Sigmoid colon (tissue), 4 donors: ENCODE measurements at regions not wholly inside any gene's neighbourhood (a gene's known extent, or its start where the extent isn't known, plus 50 kb on each side); places are given as distances from the start of the nearest gene placed in this dataset.

Experiments used
- EP300 ChIP-seq, 4 donors: sonication (generic); formaldehyde crosslinking; IDR thresholded peaks; one replicate each; pipeline ENCODE4 v1.6.1; 2017; ENCODE audit warnings: antibody characterized with exemption in 4 of 4
- POLR2A ChIP-seq, 2 donors: fragments of 450-650 bp; IDR thresholded peaks; one replicate each; pipeline ENCODE4 v1.6.1; 2016; ENCODE audit warnings: antibody characterized with exemption in 2 of 2, mild to moderate bottlenecking in 2 of 2, moderate library complexity in 2 of 2
- POLR2AphosphoS5 ChIP-seq, 4 donors: sonication (generic); formaldehyde crosslinking; IDR thresholded peaks; one replicate each; pipeline ENCODE4 v1.6.1; 2017; ENCODE audit warnings: antibody characterized with exemption in 4 of 4
- TF ChIP-seq, protein P1 (sequence below), 4 experiments: fragments of 450-650 bp in 3 of 4; fragments of 200-600 bp in 1 of 4; IDR thresholded peaks; one replicate each; pipeline ENCODE4 v1.5.1; 2016 to 2019; ENCODE audit warnings: antibody characterized with exemption in 4 of 4, mild to moderate bottlenecking in 3 of 4, moderate library complexity in 2 of 4

DNA sequence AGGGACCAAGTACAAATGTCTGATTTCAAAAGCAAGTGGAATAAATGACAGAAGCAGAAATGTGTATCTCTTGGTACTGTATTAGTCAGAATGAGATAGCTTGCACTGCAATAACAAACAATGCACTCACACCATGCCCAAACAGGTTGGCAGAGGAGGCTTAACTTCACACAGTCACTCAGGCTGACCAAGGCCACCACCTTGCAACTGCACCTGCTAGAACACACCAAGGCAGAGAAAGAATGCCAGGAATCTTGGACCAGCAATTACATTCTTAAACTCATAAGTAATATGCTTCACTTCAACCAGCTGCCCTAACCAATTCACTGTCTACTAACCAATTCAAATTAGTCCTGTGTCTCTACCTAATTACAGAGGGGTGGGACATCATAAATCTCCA lies 378.3 kb downstream of the BCL11B start:
- TF ChIP-seq, protein P1, sequence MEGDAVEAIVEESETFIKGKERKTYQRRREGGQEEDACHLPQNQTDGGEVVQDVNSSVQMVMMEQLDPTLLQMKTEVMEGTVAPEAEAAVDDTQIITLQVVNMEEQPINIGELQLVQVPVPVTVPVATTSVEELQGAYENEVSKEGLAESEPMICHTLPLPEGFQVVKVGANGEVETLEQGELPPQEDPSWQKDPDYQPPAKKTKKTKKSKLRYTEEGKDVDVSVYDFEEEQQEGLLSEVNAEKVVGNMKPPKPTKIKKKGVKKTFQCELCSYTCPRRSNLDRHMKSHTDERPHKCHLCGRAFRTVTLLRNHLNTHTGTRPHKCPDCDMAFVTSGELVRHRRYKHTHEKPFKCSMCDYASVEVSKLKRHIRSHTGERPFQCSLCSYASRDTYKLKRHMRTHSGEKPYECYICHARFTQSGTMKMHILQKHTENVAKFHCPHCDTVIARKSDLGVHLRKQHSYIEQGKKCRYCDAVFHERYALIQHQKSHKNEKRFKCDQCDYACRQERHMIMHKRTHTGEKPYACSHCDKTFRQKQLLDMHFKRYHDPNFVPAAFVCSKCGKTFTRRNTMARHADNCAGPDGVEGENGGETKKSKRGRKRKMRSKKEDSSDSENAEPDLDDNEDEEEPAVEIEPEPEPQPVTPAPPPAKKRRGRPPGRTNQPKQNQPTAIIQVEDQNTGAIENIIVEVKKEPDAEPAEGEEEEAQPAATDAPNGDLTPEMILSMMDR (IDR thresholded peaks at IDR 0.05): no peak
- TF ChIP-seq EP300 (IDR thresholded peaks at IDR 0.05): no peak
- no peak for TF ChIP-seq POLR2AphosphoS5 (IDR thresholded peaks at IDR 0.05)
- TF ChIP-seq POLR2A (IDR thresholded peaks at IDR 0.05): no peak
